HCT116 (cell line): ENCODE measurements at regions not wholly inside any gene's neighbourhood (a gene's known extent, or its start where the extent isn't known, plus 50 kb on each side); places are given as distances from the start of the nearest gene placed in this dataset.

Experiments used
- ATAC-seq: fragments of 200-7000 bp; cut with Tn5 transposase; 2 replicates; pipeline ENCODE4 v1.9.1; 2020; ENCODE audit warnings: mild to moderate bottlenecking, moderate library complexity
- BruUV-seq: library from RNA; stranded (reverse); fragments of 400-500 nt; replicated peaks from 2 replicates; lab custom pipeline; 2021; lab: Mats Ljungman, UMichigan
- CTCF ChIA-PET: fragments of 300-600 bp; sonication (Branson Sonifier 250); formaldehyde crosslinking; loops from one replicate; lab custom pipeline; 2021; ENCODE audit warnings: antibody characterized with exemption; lab: Charles Lee
- POLR2A ChIA-PET: fragments of 300-600, 350-600 bp; sonication (Branson Sonifier 250); formaldehyde crosslinking; loops from one replicate; lab custom pipeline; 2021; ENCODE audit warnings: antibody characterized with exemption; lab: Charles Lee
- RAD21 ChIA-PET, 2 experiments: fragments of 300-600 bp; sonication (Branson Sonifier 250); formaldehyde crosslinking; loops; one replicate each; lab custom pipeline; 2023; ENCODE audit warnings: low total read pairs in 2 of 2; ENCODE audit not compliant: uncharacterized antibody in 2 of 2, unreplicated experiment in 2 of 2, low non-redundant PET in 1 of 2; lab: Charles Lee
- DNase-seq: peaks from one replicate; pipeline ENCODE4 v3.0.0-alpha.2; 2010; ENCODE audit warnings: low read depth, low spot score
- H2AFZ ChIP-seq: fragments of 200-600 bp; shearing (Covaris generic), sonication (generic); 2 replicates; pipeline ENCODE4 v1.6.1; 2017; ENCODE audit warnings: low read depth, mixed run types, mixed read lengths, antibody characterized with exemption, low read length; ENCODE audit not compliant: poor library complexity, severe bottlenecking
- H3K27ac ChIP-seq: 2 replicates; pipeline ENCODE4 v1.5.1; 2012; ENCODE audit warnings: low read depth, low read length
- H3K27me3 ChIP-seq: fragments of 200-600 bp; sonication (generic); 2 replicates; pipeline ENCODE4 v1.6.1; 2016; ENCODE audit warnings: mixed run types, low read length, mixed read lengths; ENCODE audit not compliant: insufficient read depth
- H3K36me3 ChIP-seq, 2 experiments: fragments of 200-500 bp in 1 of 2; fragments of 200-600 bp in 1 of 2; sonication (Bioruptor generic) in 1 of 2; sonication (generic) in 1 of 2; 2 replicates each; pipeline versions ENCODE4 v1.5.1 to v1.6.1; 2014 to 2016; ENCODE audit warnings: low read length in 2 of 2, inconsistent platforms in 1 of 2, mixed read lengths in 1 of 2, mixed run types in 1 of 2; ENCODE audit not compliant: insufficient read depth in 2 of 2, control insufficient read depth in 1 of 2
- H3K4me1 ChIP-seq, 2 experiments: fragments of 200-600 bp in 1 of 2; sonication (generic) in 1 of 2; 2 replicates each; pipeline versions ENCODE4 v1.5.1 to v1.6.1; 2012 to 2017; ENCODE audit warnings: low read length in 2 of 2, inconsistent platforms in 1 of 2, mild to moderate bottlenecking in 1 of 2, mixed read lengths in 1 of 2, mixed run types in 1 of 2, moderate library complexity in 1 of 2; ENCODE audit not compliant: insufficient read depth in 2 of 2, control insufficient read depth in 1 of 2
- H3K4me2 ChIP-seq: fragments of 200-600 bp; sonication (generic); 2 replicates; pipeline ENCODE4 v1.6.1; 2017; ENCODE audit warnings: mixed run types, low read length, mixed read lengths
- H3K4me3 ChIP-seq, 2 experiments: fragments of 200-600 bp in 1 of 2; sonication (generic) in 1 of 2; replicated peaks in 1 of 2; 2 replicates each; pipeline ENCODE4 v1.5.1; 2011 to 2016; ENCODE audit warnings: low read length in 2 of 2, control low read depth in 1 of 2, low read depth in 1 of 2, mild to moderate bottlenecking in 1 of 2, mixed read lengths in 1 of 2, mixed run types in 1 of 2
- H3K79me2 ChIP-seq: fragments of 200-600 bp; sonication (generic); 2 replicates; pipeline ENCODE4 v1.6.1; 2017; ENCODE audit warnings: mild to moderate bottlenecking, mixed run types, low read length, moderate library complexity, mixed read lengths; ENCODE audit not compliant: insufficient read depth
- H3K9ac ChIP-seq: fragments of 200-600 bp; sonication (generic); 2 replicates; pipeline ENCODE4 v1.6.1; 2016; ENCODE audit warnings: low read length, mixed read lengths
- H3K9me2 ChIP-seq: fragments of 200-600 bp; sonication (generic), shearing (Covaris generic); 2 replicates; pipeline ENCODE4 v1.6.1; 2017; ENCODE audit warnings: mixed run types, mild to moderate bottlenecking, moderate library complexity; ENCODE audit not compliant: insufficient read depth
- H3K9me3 ChIP-seq, 2 experiments: fragments of 200-500 bp in 1 of 2; fragments of 200-600 bp in 1 of 2; sonication (Bioruptor generic) in 1 of 2; sonication (generic) in 1 of 2; 2 replicates each; pipeline ENCODE4 v1.6.1; 2014 to 2017; ENCODE audit warnings: low read length in 2 of 2, mixed read lengths in 2 of 2, inconsistent platforms in 1 of 2, low read depth in 1 of 2, mild to moderate bottlenecking in 1 of 2, mixed run types in 1 of 2, moderate library complexity in 1 of 2; ENCODE audit not compliant: control insufficient read depth in 1 of 2, insufficient read depth in 1 of 2
- H4K20me1 ChIP-seq: fragments of 200-600 bp; sonication (generic), shearing (Covaris generic); 2 replicates; pipeline ENCODE4 v1.6.1; 2017; ENCODE audit warnings: mixed run types, mild to moderate bottlenecking, moderate library complexity; ENCODE audit not compliant: insufficient read depth
- CBX3 ChIP-seq: IDR thresholded peaks from 2 replicates; pipeline ENCODE4 v1.6.1; 2012; ENCODE audit warnings: low read depth
- CEBPB ChIP-seq: IDR thresholded peaks from 2 replicates; pipeline ENCODE4 v1.6.1; 2012; ENCODE audit warnings: low read depth
- EGR1 ChIP-seq: IDR thresholded peaks from 2 replicates; pipeline ENCODE4 v1.6.1; 2012; ENCODE audit warnings: low read depth
- EZH2 ChIP-seq: fragments of 200-600 bp; sonication (generic); IDR thresholded peaks from 2 replicates; pipeline ENCODE4 v1.6.1; 2017; ENCODE audit warnings: antibody characterized with exemption, mixed run types
- EZH2phosphoT487 ChIP-seq: fragments of 200-600 bp; IDR thresholded peaks from 2 replicates; pipeline ENCODE4 v1.6.1; 2018; ENCODE audit warnings: antibody characterized with exemption, borderline replicate concordance
- FOSL1 ChIP-seq: IDR thresholded peaks from 2 replicates; pipeline ENCODE4 v1.6.1; 2012; ENCODE audit warnings: low read depth
- JUND ChIP-seq: IDR thresholded peaks from 2 replicates; pipeline ENCODE4 v1.6.1; 2012
- RAD21 ChIP-seq: IDR thresholded peaks from 2 replicates; pipeline ENCODE4 v1.6.1; 2012; ENCODE audit warnings: low read depth, mild to moderate bottlenecking
- SP1 ChIP-seq: IDR thresholded peaks from 2 replicates; pipeline ENCODE4 v1.6.1; 2012; ENCODE audit warnings: low read depth
- TCF7L2 ChIP-seq: IDR thresholded peaks from 2 replicates; pipeline ENCODE4 v1.7.0; 2011; ENCODE audit warnings: borderline replicate concordance, inconsistent platforms; ENCODE audit not compliant: insufficient read depth, insufficient read length; ENCODE audit errors: extremely low read depth
- YY1 ChIP-seq: IDR thresholded peaks from 2 replicates; pipeline ENCODE4 v1.6.1; 2011; ENCODE audit warnings: low read length, low read depth, moderate library complexity, mild to moderate bottlenecking; ENCODE audit not compliant: insufficient replicate concordance; ENCODE audit errors: extremely low read depth
- ZFX ChIP-seq: fragments of 450-650 bp; IDR thresholded peaks from 2 replicates; pipeline ENCODE4 v1.6.1; 2017
- ZNF274 ChIP-seq: fragments of 200-500 bp; sonication (Bioruptor generic); IDR thresholded peaks from 2 replicates; pipeline ENCODE4 v1.6.1; 2014; ENCODE audit warnings: mild to moderate bottlenecking, low read depth, low read length, inconsistent platforms
- intact Hi-C: fragments of 100-400 bp; cut with micrococcal nuclease; formaldehyde crosslinking; loops from 2 replicates; pipeline ENCODE4 v1.10.0; 2022
- TF ChIP-seq, protein P1 (sequence below): IDR thresholded peaks from 2 replicates; pipeline ENCODE4 v1.6.1; 2012
- TF ChIP-seq, protein P2 (sequence below): IDR thresholded peaks from 2 replicates; pipeline ENCODE4 v1.6.1; 2012; ENCODE audit warnings: low read depth
- TF ChIP-seq, protein P3 (sequence below): IDR thresholded peaks from 2 replicates; pipeline ENCODE4 v1.6.1; 2011; ENCODE audit warnings: mild to moderate bottlenecking, low read length, moderate library complexity; ENCODE audit not compliant: insufficient replicate concordance; ENCODE audit errors: extremely low read depth
- TF ChIP-seq, protein P4 (sequence below), 3 experiments: fragments of 200-600 bp in 1 of 3; sonication (generic) in 1 of 3; IDR thresholded peaks in 2 of 3; conservative IDR thresholded peaks in 1 of 3; 2 replicates each; pipeline ENCODE4 v1.5.1; 2012 to 2017; ENCODE audit warnings: low read depth in 2 of 3, low read length in 2 of 3, antibody characterized with exemption in 1 of 3, borderline replicate concordance in 1 of 3, control low read depth in 1 of 3, mild to moderate bottlenecking in 1 of 3, mixed read lengths in 1 of 3, mixed run types in 1 of 3, moderate library complexity in 1 of 3; ENCODE audit not compliant: insufficient read depth in 1 of 3

DNA sequence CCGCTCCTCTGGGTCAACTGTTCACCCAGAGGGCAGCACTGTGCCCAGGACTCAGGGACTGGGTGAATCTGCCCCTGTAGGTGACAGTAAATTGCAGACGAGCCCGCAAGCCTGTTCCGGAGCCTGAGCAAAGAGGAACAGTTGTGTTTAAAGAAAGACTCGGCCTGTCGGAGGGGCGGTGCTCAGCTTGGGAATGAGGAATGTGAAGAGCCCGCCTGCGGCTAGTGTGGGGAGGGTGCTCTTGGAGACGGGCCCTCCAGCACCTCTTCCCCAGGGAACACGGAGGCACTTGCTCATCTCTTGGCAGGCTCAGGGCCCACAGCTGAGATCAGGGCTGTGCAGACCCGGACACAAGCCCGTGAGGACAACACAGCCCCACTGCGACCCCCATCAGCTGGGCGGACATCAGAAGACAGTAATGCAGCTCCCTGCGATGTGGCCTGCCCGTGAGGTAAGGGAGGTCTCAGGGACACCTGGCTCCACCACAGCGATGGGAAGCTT is 299.0 kb downstream of the NDUFA10 start:
- CTCF ChIA-PET: no interaction called here
- ATAC-seq (no peak), DNase-seq (no peak)
- intact Hi-C loops: no loop called here
- Histone ChIP-seq H3K79me2 (no peaks in the 10 kb centered on the region), H3K9me2 (no peaks in the 10 kb centered on the region), H3K27ac (no peak overlapping the region), H3K36me3 (no peaks in the 10 kb centered on the region), H3K4me3 (no peak overlapping the region), H3K4me2 (no peak overlapping the region), H2AFZ (no peak overlapping the region), H4K20me1 (no peaks in the 10 kb centered on the region), H3K9ac (no peak overlapping the region), H3K9me3 (no peaks in the 10 kb centered on the region), H3K27me3 (0 out of 2 replicates have a peak, but pooled peaks cover 3% of the 10 kb centered on the region), H3K4me1 (no peaks in the 10 kb centered on the region)
- POLR2A ChIA-PET: no interaction called here
- TF ChIP-seq FOSL1 (no peak), YY1 (no peak), ZNF274 (no peak), EZH2 (no peak), SP1 (no peak), CEBPB (no peak), CBX3 (no peak), JUND (no peak), EZH2phosphoT487 (no peak), RAD21 (no peak), ZFX (no peak), TCF7L2 (no peak), EGR1 (no peak)
- TF ChIP-seq, protein P1, sequence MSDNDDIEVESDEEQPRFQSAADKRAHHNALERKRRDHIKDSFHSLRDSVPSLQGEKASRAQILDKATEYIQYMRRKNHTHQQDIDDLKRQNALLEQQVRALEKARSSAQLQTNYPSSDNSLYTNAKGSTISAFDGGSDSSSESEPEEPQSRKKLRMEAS: no peak
- TF ChIP-seq, protein P2, sequence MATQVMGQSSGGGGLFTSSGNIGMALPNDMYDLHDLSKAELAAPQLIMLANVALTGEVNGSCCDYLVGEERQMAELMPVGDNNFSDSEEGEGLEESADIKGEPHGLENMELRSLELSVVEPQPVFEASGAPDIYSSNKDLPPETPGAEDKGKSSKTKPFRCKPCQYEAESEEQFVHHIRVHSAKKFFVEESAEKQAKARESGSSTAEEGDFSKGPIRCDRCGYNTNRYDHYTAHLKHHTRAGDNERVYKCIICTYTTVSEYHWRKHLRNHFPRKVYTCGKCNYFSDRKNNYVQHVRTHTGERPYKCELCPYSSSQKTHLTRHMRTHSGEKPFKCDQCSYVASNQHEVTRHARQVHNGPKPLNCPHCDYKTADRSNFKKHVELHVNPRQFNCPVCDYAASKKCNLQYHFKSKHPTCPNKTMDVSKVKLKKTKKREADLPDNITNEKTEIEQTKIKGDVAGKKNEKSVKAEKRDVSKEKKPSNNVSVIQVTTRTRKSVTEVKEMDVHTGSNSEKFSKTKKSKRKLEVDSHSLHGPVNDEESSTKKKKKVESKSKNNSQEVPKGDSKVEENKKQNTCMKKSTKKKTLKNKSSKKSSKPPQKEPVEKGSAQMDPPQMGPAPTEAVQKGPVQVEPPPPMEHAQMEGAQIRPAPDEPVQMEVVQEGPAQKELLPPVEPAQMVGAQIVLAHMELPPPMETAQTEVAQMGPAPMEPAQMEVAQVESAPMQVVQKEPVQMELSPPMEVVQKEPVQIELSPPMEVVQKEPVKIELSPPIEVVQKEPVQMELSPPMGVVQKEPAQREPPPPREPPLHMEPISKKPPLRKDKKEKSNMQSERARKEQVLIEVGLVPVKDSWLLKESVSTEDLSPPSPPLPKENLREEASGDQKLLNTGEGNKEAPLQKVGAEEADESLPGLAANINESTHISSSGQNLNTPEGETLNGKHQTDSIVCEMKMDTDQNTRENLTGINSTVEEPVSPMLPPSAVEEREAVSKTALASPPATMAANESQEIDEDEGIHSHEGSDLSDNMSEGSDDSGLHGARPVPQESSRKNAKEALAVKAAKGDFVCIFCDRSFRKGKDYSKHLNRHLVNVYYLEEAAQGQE: no peak
- TF ChIP-seq, protein P3, sequence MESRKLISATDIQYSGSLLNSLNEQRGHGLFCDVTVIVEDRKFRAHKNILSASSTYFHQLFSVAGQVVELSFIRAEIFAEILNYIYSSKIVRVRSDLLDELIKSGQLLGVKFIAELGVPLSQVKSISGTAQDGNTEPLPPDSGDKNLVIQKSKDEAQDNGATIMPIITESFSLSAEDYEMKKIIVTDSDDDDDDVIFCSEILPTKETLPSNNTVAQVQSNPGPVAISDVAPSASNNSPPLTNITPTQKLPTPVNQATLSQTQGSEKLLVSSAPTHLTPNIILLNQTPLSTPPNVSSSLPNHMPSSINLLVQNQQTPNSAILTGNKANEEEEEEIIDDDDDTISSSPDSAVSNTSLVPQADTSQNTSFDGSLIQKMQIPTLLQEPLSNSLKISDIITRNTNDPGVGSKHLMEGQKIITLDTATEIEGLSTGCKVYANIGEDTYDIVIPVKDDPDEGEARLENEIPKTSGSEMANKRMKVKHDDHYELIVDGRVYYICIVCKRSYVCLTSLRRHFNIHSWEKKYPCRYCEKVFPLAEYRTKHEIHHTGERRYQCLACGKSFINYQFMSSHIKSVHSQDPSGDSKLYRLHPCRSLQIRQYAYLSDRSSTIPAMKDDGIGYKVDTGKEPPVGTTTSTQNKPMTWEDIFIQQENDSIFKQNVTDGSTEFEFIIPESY: no peak
- TF ChIP-seq, protein P4, sequence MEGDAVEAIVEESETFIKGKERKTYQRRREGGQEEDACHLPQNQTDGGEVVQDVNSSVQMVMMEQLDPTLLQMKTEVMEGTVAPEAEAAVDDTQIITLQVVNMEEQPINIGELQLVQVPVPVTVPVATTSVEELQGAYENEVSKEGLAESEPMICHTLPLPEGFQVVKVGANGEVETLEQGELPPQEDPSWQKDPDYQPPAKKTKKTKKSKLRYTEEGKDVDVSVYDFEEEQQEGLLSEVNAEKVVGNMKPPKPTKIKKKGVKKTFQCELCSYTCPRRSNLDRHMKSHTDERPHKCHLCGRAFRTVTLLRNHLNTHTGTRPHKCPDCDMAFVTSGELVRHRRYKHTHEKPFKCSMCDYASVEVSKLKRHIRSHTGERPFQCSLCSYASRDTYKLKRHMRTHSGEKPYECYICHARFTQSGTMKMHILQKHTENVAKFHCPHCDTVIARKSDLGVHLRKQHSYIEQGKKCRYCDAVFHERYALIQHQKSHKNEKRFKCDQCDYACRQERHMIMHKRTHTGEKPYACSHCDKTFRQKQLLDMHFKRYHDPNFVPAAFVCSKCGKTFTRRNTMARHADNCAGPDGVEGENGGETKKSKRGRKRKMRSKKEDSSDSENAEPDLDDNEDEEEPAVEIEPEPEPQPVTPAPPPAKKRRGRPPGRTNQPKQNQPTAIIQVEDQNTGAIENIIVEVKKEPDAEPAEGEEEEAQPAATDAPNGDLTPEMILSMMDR (IDR thresholded peaks at IDR 0.05 in 2 of 3, conservative IDR thresholded peaks at IDR 0.05 in 1 of 3; ENCODE audit: borderline replicate concordance in 1 of 3, insufficient read depth in 1 of 3, low read depth in 2 of 3, low read length in 2 of 3): no peak
- RAD21 ChIA-PET: no interaction called here
- no TSS peak for BruUV-seq
